ENCODE measurements at regions not wholly inside any gene's neighbourhood (a gene's known extent, or its start where the extent isn't known, plus 50 kb on each side); places are given as distances from the start of the nearest gene placed in this dataset.

DNA sequence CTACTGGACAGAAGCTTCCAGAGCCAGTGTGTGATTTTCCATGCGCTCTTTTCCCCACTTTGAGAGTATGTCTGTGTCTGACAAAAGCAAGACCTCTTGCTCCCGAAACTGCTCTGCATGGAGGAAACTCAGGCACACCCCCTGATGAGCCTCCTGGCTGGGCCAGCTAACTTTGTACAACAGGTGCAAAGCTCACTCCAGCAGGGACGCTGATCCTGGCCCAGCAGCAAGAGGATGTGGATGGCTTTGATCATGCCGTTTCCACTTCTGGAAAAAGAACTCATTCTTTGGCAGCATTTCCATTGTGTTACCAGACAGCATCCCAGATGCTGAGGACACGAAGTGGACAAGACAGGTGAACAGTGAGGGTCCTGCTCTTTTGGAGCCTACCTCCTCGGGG lies 103.1 kb downstream of the TLR5 start:
- TF ChIP-seq EZH2 (IDR thresholded peaks at IDR 0.05; ENCODE audit: low read length, unreplicated experiment) (no peak), CTCF (conservative IDR thresholded peaks at IDR 0.05; ENCODE audit: low read depth, low read length) (no peak), EZH2phosphoT487 (IDR thresholded peaks at IDR 0.05; ENCODE audit: borderline replicate concordance, low read length) (no peak)

All from PC-3 (cell line).